Panc1 (cell line): ENCODE measurements at regions not wholly inside any gene's neighbourhood (a gene's known extent, or its start where the extent isn't known, plus 50 kb on each side); places are given as distances from the start of the nearest gene placed in this dataset.

ENCODE experiments used
- ATAC-seq: fragments of 200-7000 bp; cut with Tn5 transposase; 2 replicates; pipeline ENCODE4 v1.9.1; 2020; ENCODE audit warnings: mild to moderate bottlenecking, moderate library complexity
- BruUV-seq: library from RNA; stranded (reverse); fragments of 400-500 nt; replicated peaks from 2 replicates; lab custom pipeline; 2021; lab: Mats Ljungman, UMichigan
- CTCF ChIA-PET: fragments of 300-600 bp; sonication (Branson Sonifier 250); formaldehyde crosslinking; loops from one replicate; lab custom pipeline; 2022; ENCODE audit warnings: antibody characterized with exemption; lab: Charles Lee
- POLR2A ChIA-PET: fragments of 300-600 bp; sonication (Branson Sonifier 250); formaldehyde crosslinking; loops from one replicate; lab custom pipeline; 2022; ENCODE audit warnings: antibody characterized with exemption; lab: Charles Lee
- DNase-seq: peaks from one replicate; pipeline ENCODE4 v3.0.0-alpha.2; 2010; ENCODE audit warnings: low read depth, low spot score
- H3K27ac ChIP-seq: 2 replicates; pipeline ENCODE4 v1.5.1; 2011; ENCODE audit warnings: mild to moderate bottlenecking, low read length, inconsistent platforms
- H3K27me3 ChIP-seq: fragments of 200-500 bp; sonication (Bioruptor generic); 2 replicates; pipeline ENCODE4 v1.6.0; 2014; ENCODE audit warnings: low read length, inconsistent platforms; ENCODE audit not compliant: control insufficient read depth, insufficient read depth
- H3K36me3 ChIP-seq: fragments of 200-500 bp; sonication (Bioruptor generic); 2 replicates; pipeline ENCODE4 v1.5.1; 2014; ENCODE audit warnings: inconsistent platforms, mild to moderate bottlenecking, low read length, moderate library complexity; ENCODE audit not compliant: control insufficient read depth, insufficient read depth
- H3K4me1 ChIP-seq: 2 replicates; pipeline ENCODE4 v1.5.1; 2011; ENCODE audit warnings: inconsistent platforms, mild to moderate bottlenecking, low read length, moderate library complexity; ENCODE audit not compliant: control insufficient read depth, insufficient read depth
- H3K4me3 ChIP-seq, 2 experiments: 2 replicates each; pipeline ENCODE4 v1.5.1; 2011 to 2012; ENCODE audit warnings: low read depth in 2 of 2, low read length in 2 of 2, mild to moderate bottlenecking in 2 of 2, inconsistent platforms in 1 of 2, moderate library complexity in 1 of 2
- H3K9me3 ChIP-seq: fragments of 200-500 bp; sonication (Bioruptor generic); 2 replicates; pipeline ENCODE4 v1.5.1; 2014; ENCODE audit warnings: low read depth, mild to moderate bottlenecking, inconsistent platforms, low read length, moderate library complexity; ENCODE audit not compliant: control insufficient read depth, insufficient read depth
- POLR2AphosphoS5 ChIP-seq: IDR thresholded peaks from 2 replicates; pipeline ENCODE4 v1.6.1; 2012; ENCODE audit warnings: mild to moderate bottlenecking, low read depth, low read length, moderate library complexity
- SIN3A ChIP-seq: IDR thresholded peaks from 2 replicates; pipeline ENCODE4 v1.6.1; 2012; ENCODE audit warnings: low read depth, mild to moderate bottlenecking, low read length, moderate library complexity, borderline replicate concordance; ENCODE audit not compliant: insufficient read depth
- TCF7L2 ChIP-seq: IDR thresholded peaks from 2 replicates; pipeline ENCODE4 v1.6.1; 2011; ENCODE audit warnings: mild to moderate bottlenecking, low read depth, low read length, inconsistent platforms
- in situ Hi-C: cut with HindIII; loops from 2 replicates; pipeline ENCODE4 v1.10.0; 2016; ENCODE audit warnings: low sequenced_read_pairs, low pct_unique_long_range_greater_than_20kb
- intact Hi-C: fragments of 100-400 bp; cut with micrococcal nuclease; formaldehyde crosslinking; loops from one replicate; pipeline ENCODE4 v1.10.0; 2022; ENCODE audit not compliant: unreplicated experiment
- TF ChIP-seq, protein P1 (sequence below): fragments of 450-650 bp; IDR thresholded peaks from 2 replicates; pipeline ENCODE4 v1.5.1; 2017; ENCODE audit warnings: mild to moderate bottlenecking
- TF ChIP-seq, protein P2 (sequence below), 2 experiments: IDR thresholded peaks; 2 replicates each; pipeline ENCODE4 v1.6.1; 2011 to 2012; ENCODE audit warnings: low read depth in 2 of 2, control low read depth in 1 of 2, low read length in 1 of 2, mild to moderate bottlenecking in 1 of 2, moderate library complexity in 1 of 2; ENCODE audit not compliant: insufficient read depth in 1 of 2

DNA sequence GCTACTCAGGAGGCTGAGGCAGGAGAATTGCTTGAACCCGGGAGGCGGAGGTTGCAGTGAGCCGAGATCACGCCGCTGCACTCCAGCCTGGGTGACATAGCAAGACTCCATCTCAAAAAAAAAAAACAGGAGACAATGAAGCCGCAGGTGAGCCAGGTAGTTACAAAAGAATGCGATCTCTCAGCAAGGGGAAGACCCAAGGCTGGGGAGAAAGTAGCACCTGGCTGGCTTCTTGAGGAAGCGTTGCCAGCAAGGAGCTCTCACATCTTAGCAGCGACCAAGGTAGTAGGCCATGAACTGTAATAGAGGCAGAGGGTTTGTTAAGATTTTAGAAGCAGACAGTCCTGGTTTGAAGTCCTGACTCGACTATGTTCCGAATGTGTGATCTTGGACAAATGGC is 175.0 kb downstream of the AIPL1 start:
- H3K36me3 ChIP-seq = no peaks in the 10 kb centered on the region
- H3K9me3 ChIP-seq = no peaks in the 10 kb centered on the region
- H3K27ac ChIP-seq = no peak overlapping the region
- no peak for TF ChIP-seq SIN3A
- TF ChIP-seq TCF7L2 = no peak
- TF ChIP-seq, protein P1, sequence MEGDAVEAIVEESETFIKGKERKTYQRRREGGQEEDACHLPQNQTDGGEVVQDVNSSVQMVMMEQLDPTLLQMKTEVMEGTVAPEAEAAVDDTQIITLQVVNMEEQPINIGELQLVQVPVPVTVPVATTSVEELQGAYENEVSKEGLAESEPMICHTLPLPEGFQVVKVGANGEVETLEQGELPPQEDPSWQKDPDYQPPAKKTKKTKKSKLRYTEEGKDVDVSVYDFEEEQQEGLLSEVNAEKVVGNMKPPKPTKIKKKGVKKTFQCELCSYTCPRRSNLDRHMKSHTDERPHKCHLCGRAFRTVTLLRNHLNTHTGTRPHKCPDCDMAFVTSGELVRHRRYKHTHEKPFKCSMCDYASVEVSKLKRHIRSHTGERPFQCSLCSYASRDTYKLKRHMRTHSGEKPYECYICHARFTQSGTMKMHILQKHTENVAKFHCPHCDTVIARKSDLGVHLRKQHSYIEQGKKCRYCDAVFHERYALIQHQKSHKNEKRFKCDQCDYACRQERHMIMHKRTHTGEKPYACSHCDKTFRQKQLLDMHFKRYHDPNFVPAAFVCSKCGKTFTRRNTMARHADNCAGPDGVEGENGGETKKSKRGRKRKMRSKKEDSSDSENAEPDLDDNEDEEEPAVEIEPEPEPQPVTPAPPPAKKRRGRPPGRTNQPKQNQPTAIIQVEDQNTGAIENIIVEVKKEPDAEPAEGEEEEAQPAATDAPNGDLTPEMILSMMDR = no peak
- TF ChIP-seq POLR2AphosphoS5 = no peak
- TF ChIP-seq, protein P2, sequence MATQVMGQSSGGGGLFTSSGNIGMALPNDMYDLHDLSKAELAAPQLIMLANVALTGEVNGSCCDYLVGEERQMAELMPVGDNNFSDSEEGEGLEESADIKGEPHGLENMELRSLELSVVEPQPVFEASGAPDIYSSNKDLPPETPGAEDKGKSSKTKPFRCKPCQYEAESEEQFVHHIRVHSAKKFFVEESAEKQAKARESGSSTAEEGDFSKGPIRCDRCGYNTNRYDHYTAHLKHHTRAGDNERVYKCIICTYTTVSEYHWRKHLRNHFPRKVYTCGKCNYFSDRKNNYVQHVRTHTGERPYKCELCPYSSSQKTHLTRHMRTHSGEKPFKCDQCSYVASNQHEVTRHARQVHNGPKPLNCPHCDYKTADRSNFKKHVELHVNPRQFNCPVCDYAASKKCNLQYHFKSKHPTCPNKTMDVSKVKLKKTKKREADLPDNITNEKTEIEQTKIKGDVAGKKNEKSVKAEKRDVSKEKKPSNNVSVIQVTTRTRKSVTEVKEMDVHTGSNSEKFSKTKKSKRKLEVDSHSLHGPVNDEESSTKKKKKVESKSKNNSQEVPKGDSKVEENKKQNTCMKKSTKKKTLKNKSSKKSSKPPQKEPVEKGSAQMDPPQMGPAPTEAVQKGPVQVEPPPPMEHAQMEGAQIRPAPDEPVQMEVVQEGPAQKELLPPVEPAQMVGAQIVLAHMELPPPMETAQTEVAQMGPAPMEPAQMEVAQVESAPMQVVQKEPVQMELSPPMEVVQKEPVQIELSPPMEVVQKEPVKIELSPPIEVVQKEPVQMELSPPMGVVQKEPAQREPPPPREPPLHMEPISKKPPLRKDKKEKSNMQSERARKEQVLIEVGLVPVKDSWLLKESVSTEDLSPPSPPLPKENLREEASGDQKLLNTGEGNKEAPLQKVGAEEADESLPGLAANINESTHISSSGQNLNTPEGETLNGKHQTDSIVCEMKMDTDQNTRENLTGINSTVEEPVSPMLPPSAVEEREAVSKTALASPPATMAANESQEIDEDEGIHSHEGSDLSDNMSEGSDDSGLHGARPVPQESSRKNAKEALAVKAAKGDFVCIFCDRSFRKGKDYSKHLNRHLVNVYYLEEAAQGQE (IDR thresholded peaks at IDR 0.05; ENCODE audit: insufficient read depth in 1 of 2, low read depth in 2 of 2, low read length in 1 of 2) = no peak
- ChIA-PET POLR2A (no interaction called here), CTCF (no interaction called here)
- BruUV-seq = no TSS peak
- ATAC-seq (no peak), DNase-seq (no peak)
- intact Hi-C loops (no loop called here), in situ Hi-C loops (no loop called here)
- no peak overlapping the region for H3K4me3 ChIP-seq
- H3K27me3 ChIP-seq = peaks cover 2% of the 10 kb centered on the region; the same call in 1 of the 2 replicates
- no peaks in the 10 kb centered on the region for H3K4me1 ChIP-seq

DNA sequence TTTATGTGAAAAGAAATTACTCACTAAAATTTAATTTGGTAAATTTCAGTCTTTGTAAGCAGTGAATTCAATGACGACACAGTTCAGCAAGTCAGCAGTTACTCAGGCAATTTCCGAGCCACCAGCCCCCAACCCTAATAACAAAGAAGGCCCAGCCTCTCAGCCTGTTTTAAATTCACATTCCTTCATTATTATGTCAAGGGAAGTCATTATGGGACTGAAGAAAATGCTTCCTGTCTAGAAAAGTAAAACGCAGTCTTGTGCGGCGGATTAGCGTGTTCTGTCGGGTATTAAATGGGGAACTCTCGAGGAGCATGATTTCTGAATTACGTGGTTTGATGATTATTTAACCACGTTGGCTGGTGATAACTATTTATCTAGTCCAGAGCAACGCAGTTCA is 177.6 kb downstream of the AIPL1 start:
- no peaks in the 10 kb centered on the region for H3K36me3 ChIP-seq
- no peak overlapping the region for H3K27ac ChIP-seq
- ChIA-PET CTCF (no interaction called here), POLR2A (no interaction called here)
- H3K9me3 ChIP-seq = no peaks in the 10 kb centered on the region
- no peak overlapping the region for H3K4me3 ChIP-seq
- intact Hi-C loops (no loop called here), in situ Hi-C loops (no loop called here)
- no TSS peak for BruUV-seq
- ATAC-seq (no peak), DNase-seq (no peak)
- no peak for TF ChIP-seq SIN3A
- no peak for TF ChIP-seq POLR2AphosphoS5
- TF ChIP-seq, protein P1 = no peak
- TF ChIP-seq TCF7L2 = no peak
- TF ChIP-seq, protein P2 (IDR thresholded peaks at IDR 0.05; ENCODE audit: insufficient read depth in 1 of 2, low read depth in 2 of 2, low read length in 1 of 2) = no peak
- H3K27me3 ChIP-seq = no peaks in the 10 kb centered on the region
- no peaks in the 10 kb centered on the region for H3K4me1 ChIP-seq
